GM19023 (cell line): ENCODE measurements at regions not wholly inside any gene's neighbourhood (a gene's known extent, or its start where the extent isn't known, plus 50 kb on each side); places are given as distances from the start of the nearest gene placed in this dataset.

ENCODE experiments used
- ATAC-seq: cut with Tn5 transposase; IDR thresholded peaks from one replicate; pipeline ENCODE4 v1.9.1; 2021; ENCODE audit warnings: mild to moderate bottlenecking, moderate library complexity; ENCODE audit not compliant: unreplicated experiment

- ATAC-seq = no peak
Observed at GRCh38 chr10:83957168-83957947, 182.0 kb upstream of the GHITM start.

GRCh38 chr10:83959328-83959727 is 180.0 kb upstream of the GHITM start:
- no peak for ATAC-seq

DNA sequence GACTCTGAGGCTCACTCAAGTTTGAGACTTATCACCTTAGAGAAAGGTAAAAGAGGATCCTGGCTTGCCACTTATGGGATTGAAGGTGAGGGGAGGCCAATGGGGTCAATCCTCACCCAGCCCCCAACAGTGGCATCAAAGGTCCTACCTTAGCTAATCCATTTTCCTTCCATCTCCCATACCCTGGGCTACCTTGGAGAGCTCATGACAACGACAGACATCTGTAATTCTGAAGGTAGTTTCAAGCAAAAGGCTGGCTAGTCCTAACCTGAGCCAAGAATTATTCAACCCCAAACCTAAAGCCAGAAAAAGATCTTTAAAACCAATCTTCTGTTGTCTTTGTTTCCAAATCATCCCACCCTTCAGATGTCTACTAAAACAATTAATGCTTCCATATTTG is 179.2 kb upstream of the GHITM start:
- ATAC-seq = no peak

DNA sequence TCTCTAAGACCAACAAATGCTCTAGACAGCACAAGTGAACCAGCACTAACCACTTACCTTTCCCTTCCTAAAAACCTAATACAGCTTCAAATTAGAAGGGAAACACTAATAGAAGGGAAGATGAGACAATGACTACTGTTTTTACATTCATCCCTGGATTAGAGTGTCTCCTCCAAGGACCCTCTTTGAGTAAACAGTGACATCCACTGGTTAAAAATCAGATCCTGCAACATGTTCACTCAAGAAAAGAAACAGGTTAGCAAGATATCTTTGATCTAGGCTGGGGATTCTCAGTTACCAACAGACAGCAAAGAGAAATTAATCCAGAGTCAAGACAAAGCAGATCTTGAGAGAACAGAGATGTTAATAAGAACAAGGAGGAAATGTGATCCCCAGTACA is 177.7 kb upstream of the GHITM start:
- ATAC-seq = no peak

DNA sequence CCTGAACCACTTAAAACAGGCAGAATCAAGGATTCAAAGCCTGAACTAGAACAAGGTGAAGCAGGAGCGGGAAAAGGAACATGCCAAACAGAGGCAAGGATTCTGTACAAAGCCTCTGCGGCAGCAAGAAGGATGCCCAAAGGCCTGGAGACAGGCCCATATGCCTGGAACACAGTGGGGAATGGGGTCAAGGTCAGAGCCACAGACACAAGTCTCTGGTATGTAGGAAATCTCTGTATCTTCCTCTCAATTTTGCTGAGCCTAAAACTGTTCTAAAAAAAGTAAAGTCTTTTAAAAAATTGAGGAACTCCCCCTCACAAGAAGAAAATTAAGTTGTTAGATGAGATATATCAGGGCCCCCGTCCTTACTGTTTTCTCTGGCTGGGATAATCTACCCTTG is 175.9 kb upstream of the GHITM start:
- ATAC-seq = no peak

DNA sequence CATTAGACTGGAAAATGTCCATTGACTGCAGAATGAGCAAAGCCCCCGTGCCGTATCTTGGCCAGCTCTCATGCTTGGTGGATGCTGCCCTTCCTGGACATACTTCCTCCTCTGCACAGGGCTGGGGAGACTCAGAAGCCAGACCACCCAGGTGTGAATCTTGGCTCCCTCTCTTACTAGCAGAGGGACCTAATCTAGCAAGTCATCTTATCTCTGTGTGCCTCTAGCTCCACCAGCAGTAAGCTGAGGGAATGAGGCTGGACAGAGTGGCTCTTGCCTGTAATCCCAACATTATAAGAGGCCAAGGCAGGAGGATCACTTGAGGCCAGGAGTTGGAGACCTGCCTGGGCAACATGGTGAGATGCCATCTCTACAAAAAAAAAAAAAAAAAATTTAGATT is 173.8 kb upstream of the GHITM start:
- ATAC-seq = no peak

GRCh38 chr10:83968052-83968451 is 171.3 kb upstream of the GHITM start:
- ATAC-seq = no peak

DNA sequence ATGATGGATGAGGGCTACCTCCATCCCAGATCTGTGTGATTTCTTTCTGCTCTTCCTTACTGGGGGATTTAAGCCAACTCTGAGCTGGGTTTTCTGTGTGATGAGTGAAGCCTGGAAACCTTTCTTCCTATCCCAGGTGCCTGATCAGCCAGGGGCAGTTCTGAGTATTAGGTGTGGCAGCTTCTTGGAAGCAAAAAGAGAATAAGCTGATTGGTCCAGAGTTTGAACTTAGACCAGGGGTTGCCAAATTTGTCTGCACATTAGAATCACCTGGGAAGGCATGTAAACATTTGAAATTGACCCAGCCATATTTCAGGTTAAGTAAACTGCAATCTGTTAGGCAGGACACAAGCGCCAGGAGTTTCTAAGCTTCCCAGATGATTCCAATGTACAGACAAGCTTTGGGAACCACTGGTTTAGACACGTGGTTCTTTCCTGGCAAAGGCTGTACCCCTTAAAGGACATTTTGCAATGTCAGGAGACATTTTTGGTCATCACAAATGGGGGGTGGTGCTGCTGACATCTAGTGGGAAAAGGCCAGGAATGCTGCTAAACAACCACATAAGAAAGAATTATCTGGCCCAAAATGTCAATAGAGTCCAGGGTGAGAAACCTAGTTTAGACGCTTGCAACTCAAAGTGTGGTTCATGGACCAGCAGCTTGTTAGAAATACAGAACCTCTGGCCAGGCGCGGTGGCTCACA is 160.5 kb upstream of the GHITM start:
- no peak for ATAC-seq

- no peak for ATAC-seq
Observed at GRCh38 chr10:83982812-83983211, 156.5 kb upstream of the GHITM start.

GRCh38 chr10:83983578-83984255 is 155.6 kb upstream of the GHITM start:
- no peak for ATAC-seq

DNA sequence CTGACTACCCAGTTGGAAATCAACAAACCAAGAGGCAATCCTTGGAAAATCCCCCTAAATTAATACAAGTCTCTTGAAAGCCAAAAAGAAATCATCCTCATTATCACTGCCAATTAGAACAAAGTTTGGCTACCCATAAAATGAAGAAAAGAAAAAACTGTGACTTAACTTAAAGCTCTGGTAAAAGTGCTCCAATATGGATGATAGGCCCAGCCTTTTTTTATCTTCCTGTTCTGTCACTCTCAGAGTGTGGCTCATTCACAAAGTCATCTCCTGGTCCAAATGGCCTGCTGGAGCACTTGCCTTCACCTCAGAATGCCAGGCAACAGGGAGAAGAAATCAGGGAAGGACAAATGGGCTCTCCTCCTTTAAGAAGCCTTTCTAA is 155.1 kb upstream of the GHITM start:
- no peak for ATAC-seq

GRCh38 chr10:83986800-83987199 is 152.5 kb upstream of the GHITM start:
- ATAC-seq = no peak

DNA sequence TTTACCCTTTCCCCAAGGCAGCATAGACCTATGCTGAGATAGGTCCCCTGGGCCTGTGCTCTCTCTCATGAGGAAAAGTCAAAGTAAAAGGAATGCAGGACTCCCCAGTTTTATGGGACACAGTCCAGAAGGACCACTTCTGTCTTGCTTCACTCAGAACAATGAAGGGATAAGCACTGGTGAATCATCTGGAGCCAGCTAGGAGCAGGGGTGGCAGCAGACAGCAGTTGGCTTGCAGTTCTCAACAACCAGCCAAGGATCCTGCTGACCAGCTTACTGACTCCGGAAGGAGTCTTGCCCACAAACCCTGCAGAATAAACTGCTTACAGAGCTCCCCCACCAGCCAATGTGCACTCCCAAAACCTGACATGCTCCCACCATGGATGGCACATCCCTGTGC is 152.1 kb upstream of the GHITM start:
- ATAC-seq = no peak

DNA sequence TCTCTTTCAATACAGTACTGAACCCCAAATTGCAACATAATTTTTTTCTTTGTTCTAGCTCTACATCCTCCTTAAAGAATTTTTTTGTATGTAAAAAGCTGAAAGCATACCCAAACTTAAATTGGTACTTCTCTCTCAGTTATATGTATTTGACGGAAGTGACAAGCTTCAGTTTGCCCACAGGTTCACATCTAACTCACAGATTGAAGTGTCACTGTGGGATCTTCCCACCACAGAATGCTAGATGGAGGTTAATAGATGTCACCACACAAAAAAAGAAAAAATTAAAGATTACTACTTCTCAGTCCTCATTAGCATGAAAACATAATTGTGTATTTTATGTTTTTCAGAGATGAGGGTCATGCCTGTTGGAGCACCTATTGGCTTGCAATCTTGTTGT is 150.9 kb upstream of the GHITM start:
- no peak for ATAC-seq

DNA sequence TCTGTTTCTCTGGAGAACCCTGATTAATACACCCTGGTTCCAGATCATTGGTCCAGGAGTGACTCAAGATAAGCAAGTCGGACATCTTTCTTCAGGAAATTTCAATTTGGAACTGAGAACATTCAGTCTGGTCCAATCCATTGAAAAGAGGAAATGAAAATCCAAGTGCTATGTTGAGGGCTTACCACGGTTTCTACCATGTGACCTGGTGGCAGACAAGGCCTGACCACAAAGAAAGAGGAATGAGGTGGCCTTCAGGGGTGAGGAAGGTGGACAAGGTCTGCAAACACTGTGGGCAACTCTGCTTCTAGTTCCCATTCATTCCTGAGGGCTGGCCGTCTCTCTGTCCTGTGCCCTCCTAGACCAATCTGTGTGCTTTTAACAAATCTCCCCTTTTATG is 149.2 kb upstream of the GHITM start:
- ATAC-seq = peak; percentile 84

- ATAC-seq = no peak
Observed at GRCh38 chr10:83991986-83992753, 147.1 kb upstream of the GHITM start.

DNA sequence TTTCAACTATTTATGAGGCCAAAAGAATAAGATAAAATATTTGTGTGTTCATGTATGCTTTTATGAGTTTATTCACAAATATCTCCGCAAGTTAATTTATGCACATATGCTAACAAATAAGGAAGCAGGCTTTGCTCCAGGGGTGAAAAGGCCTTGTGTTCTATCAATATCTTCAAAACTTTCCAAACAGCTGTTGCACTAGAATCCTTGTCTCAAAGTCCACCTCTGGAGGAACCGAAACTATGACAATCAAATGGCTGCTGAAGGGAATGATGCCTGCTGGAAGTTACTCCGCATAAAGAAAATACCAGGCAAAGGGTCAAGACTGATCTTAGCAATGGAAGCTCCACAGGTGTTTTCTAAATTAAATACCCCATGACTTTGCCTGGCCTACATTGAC is 145.0 kb upstream of the GHITM start:
- no peak for ATAC-seq

DNA sequence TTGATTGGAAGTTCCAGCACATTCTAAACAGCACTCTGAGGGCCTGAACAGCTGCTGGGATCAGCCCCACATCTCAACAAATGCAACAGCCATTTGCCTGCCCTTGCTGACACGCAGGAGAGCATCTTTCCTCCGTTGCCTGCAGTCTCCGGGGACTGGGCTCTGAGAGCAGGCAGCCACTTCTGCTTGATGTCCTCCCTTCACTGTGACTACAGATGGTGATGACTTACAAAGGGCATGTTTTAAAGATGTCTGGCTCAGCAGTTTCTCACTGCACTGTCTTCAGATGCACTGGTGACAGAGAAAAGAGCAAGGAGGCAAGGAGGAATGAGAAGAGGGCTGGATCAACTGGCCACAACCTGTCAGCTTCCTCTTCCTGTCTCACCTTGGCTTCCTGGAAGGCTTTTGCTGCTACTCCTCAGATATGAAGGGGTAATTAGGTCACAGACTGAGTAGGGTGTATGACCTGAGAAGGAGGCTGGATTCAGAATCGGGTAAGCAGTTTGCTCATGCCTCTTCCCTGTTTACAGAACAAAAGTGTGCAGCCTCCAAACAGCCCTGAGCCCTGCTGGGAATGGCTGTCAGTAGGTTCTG is 143.5 kb upstream of the GHITM start:
- ATAC-seq = no peak

DNA sequence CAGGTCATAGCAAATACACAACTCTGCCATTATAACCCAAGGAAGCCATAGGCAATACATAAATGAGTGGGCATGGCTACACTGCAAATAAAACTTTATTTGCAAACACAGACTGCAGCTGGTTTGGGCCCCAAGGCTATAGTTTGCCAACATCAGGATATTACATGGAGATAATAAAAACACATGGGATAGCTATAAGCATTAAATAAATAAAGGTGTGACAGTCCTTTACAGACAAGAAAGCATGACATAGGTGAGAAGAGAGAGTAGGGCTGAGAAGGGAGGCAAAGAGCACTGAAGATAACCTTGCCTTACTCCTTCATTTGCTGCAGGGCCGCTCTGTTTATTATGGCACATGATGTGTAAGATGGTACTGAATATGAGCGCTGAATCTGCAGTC is 135.1 kb upstream of the GHITM start:
- no peak for ATAC-seq

DNA sequence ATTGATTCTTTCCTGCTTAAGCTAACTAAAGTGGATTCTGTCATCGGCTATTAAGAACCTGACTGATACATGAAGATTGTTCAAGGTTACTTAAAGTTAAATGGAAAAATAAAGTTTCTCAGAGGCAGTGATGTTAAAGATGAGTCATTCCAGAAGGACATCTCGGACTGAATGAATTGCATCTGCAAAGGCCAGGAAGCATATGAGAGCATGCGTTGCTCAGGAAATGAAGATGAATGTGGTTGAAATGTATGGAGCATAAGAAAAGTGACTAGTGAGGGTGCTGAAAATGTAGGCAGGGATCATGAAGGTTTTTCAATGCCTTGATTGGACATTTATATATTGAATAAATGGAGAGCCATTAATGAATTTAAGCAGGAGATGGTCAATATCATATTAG is 133.9 kb upstream of the GHITM start:
- no peak for ATAC-seq

- no peak for ATAC-seq
Observed at GRCh38 chr10:84007482-84007881, 131.8 kb upstream of the GHITM start.
